ENCODE measurements at regions not wholly inside any gene's neighbourhood (a gene's known extent, or its start where the extent isn't known, plus 50 kb on each side); places are given as distances from the start of the nearest gene placed in this dataset.

- TF ChIP-seq, protein P1, sequence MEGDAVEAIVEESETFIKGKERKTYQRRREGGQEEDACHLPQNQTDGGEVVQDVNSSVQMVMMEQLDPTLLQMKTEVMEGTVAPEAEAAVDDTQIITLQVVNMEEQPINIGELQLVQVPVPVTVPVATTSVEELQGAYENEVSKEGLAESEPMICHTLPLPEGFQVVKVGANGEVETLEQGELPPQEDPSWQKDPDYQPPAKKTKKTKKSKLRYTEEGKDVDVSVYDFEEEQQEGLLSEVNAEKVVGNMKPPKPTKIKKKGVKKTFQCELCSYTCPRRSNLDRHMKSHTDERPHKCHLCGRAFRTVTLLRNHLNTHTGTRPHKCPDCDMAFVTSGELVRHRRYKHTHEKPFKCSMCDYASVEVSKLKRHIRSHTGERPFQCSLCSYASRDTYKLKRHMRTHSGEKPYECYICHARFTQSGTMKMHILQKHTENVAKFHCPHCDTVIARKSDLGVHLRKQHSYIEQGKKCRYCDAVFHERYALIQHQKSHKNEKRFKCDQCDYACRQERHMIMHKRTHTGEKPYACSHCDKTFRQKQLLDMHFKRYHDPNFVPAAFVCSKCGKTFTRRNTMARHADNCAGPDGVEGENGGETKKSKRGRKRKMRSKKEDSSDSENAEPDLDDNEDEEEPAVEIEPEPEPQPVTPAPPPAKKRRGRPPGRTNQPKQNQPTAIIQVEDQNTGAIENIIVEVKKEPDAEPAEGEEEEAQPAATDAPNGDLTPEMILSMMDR (conservative IDR thresholded peaks at IDR 0.05; ENCODE audit: low read depth, low read length), result no peak
- Histone ChIP-seq H2AFZ (ENCODE audit: low read depth) (no peak overlapping the region), H3K36me3 (ENCODE audit: insufficient read depth) (no peaks in the 10 kb centered on the region)
Observed at GRCh38 chr21:24372506-24372905, 1234.8 kb downstream of the MRPL39 start.

GRCh38 chr21:24369746-24370145 is 1237.5 kb downstream of the MRPL39 start:
- H4K20me1 ChIP-seq (ENCODE audit: insufficient read depth), result no peaks in the 10 kb centered on the region
- no peak overlapping the region for H3K4me3 ChIP-seq (IDR thresholded peaks at IDR 0.05; ENCODE audit: insufficient read depth, low read depth, low read length)
- H3K27me3 ChIP-seq (ENCODE audit: insufficient read depth, low read depth), result no peaks in the 10 kb centered on the region
- no peak overlapping the region for H3K27ac ChIP-seq
- no peak overlapping the region for H2AFZ ChIP-seq (ENCODE audit: low read depth)
- no peak overlapping the region for H3K9ac ChIP-seq
- H3K79me2 ChIP-seq (ENCODE audit: insufficient read depth, low read depth), result no peaks in the 10 kb centered on the region
- no peaks in the 10 kb centered on the region for H3K4me1 ChIP-seq (ENCODE audit: low read depth, poor library complexity, severe bottlenecking)
- H3K36me3 ChIP-seq (ENCODE audit: insufficient read depth), result no peaks in the 10 kb centered on the region
- TF ChIP-seq, protein P1 (conservative IDR thresholded peaks at IDR 0.05; ENCODE audit: low read depth, low read length), result no peak
- no peak overlapping the region for H3K4me2 ChIP-seq

More at GRCh38 chr21:24372506-24372905, 1234.8 kb downstream of the MRPL39 start:
- Histone ChIP-seq H3K27ac (no peak overlapping the region), H3K9ac (no peak overlapping the region), H3K4me2 (no peak overlapping the region), H3K27me3 (ENCODE audit: insufficient read depth, low read depth) (no peaks in the 10 kb centered on the region), H4K20me1 (ENCODE audit: insufficient read depth) (no peaks in the 10 kb centered on the region), H3K4me1 (ENCODE audit: low read depth, poor library complexity, severe bottlenecking) (no peaks in the 10 kb centered on the region), H3K4me3 (IDR thresholded peaks at IDR 0.05; ENCODE audit: insufficient read depth, low read depth, low read length) (no peak overlapping the region), H3K79me2 (ENCODE audit: insufficient read depth, low read depth) (no peaks in the 10 kb centered on the region)

DNA sequence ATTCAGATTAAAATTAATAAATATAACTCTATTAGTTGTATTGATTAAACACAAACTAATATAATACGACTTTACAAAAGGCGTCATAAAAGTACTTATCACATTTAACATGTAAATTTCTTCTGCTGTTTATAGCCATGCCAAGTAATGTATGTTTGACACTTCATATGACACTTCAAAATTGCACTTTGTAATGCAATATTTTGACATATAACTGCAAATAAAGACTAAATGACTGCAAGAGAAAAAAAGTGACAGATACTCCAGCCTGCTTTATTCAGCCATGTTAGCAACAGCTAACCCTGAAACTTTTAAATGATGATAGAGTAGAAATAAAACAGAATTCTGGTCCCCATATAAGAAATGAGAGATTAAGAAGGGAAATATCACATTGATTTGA is 1238.0 kb downstream of the MRPL39 start:
- Histone ChIP-seq H3K79me2 (ENCODE audit: insufficient read depth, low read depth) (no peaks in the 10 kb centered on the region), H4K20me1 (ENCODE audit: insufficient read depth) (no peaks in the 10 kb centered on the region), H3K36me3 (ENCODE audit: insufficient read depth) (no peaks in the 10 kb centered on the region), H3K27me3 (ENCODE audit: insufficient read depth, low read depth) (no peaks in the 10 kb centered on the region), H2AFZ (ENCODE audit: low read depth) (no peak overlapping the region), H3K9ac (no peak overlapping the region), H3K4me2 (no peak overlapping the region), H3K27ac (no peak overlapping the region), H3K4me3 (IDR thresholded peaks at IDR 0.05; ENCODE audit: insufficient read depth, low read depth, low read length) (no peak overlapping the region), H3K4me1 (ENCODE audit: low read depth, poor library complexity, severe bottlenecking) (no peaks in the 10 kb centered on the region)
- TF ChIP-seq, protein P1 (conservative IDR thresholded peaks at IDR 0.05; ENCODE audit: low read depth, low read length), result no peak

DNA sequence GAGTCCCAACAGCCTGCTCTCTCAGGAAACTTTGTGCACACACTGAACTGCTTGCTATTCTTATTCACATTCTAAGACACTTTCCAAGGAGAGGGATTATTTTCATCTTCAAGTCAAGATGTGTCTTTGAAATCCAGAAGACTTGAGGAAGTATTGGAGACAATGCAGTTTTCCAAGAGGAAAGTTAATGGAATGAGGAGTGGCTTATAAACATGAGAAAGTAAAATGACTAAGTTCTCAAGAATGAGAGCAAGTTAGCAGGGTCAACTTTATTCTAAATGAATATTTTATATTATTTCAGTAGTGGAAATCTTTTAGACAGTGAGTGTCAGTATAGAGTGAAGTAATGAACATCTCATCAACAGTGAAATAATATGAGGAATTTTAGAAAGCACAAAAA is 1239.3 kb downstream of the MRPL39 start:
- TF ChIP-seq, protein P1 (conservative IDR thresholded peaks at IDR 0.05; ENCODE audit: low read depth, low read length), result no peak
- Histone ChIP-seq H3K27ac (no peak overlapping the region), H3K4me3 (IDR thresholded peaks at IDR 0.05; ENCODE audit: insufficient read depth, low read depth, low read length) (no peak overlapping the region), H4K20me1 (ENCODE audit: insufficient read depth) (no peaks in the 10 kb centered on the region), H3K27me3 (ENCODE audit: insufficient read depth, low read depth) (no peaks in the 10 kb centered on the region), H2AFZ (ENCODE audit: low read depth) (no peak overlapping the region), H3K9ac (no peak overlapping the region), H3K36me3 (ENCODE audit: insufficient read depth) (no peaks in the 10 kb centered on the region), H3K4me1 (ENCODE audit: low read depth, poor library complexity, severe bottlenecking) (no peaks in the 10 kb centered on the region), H3K4me2 (no peak overlapping the region), H3K79me2 (ENCODE audit: insufficient read depth, low read depth) (no peaks in the 10 kb centered on the region)
